ENCODE measurements at regions not wholly inside any gene's neighbourhood (a gene's known extent, or its start where the extent isn't known, plus 50 kb on each side); places are given as distances from the start of the nearest gene placed in this dataset.
"Not testable (repeated sequence)": the region's sequence is repeated elsewhere in the genome, so short reads cannot be mapped to it uniquely, and the experiment has no call there.

- DNase-seq = no peak
Observed at GRCh38 chr3:162525066-162525742, 1028.6 kb downstream of the OTOL1 start.

GRCh38 chr3:162525771-162526170, 1029.2 kb downstream of the OTOL1 start:
- no peak for DNase-seq

DNA sequence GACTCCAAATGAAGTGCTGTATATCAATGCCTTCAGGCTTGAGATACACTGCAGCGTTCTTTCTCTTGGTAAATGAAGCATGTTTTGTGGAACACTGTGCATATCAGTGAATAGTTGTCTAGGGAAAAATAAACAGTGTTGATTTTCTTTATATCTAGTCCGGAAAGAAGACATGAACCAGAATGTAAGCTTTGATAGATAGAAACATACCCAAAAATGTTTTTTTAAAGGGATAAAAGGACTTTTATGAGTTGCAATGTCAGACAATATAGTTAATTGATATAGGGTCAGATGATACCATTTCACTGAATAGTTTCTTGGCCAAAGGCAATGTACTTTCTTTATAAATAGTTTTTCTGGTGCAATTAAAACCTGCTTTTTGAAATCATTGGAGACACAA, 1037.8 kb downstream of the OTOL1 start:
- DNase-seq = no peak

GRCh38 chr3:162538491-162538890, 1041.9 kb downstream of the OTOL1 start:
- DNase-seq = no peak

GRCh38 chr3:162538906-162539305, 1042.3 kb downstream of the OTOL1 start:
- DNase-seq = no peak

- DNase-seq = no peak
Observed at GRCh38 chr3:162540421-162540820, 1043.8 kb downstream of the OTOL1 start.

- DNase-seq = no peak
Observed at GRCh38 chr3:162541923-162542322, 1045.3 kb downstream of the OTOL1 start.

GRCh38 chr3:162544246-162544645, 1047.6 kb downstream of the OTOL1 start:
- DNase-seq = no peak

DNA sequence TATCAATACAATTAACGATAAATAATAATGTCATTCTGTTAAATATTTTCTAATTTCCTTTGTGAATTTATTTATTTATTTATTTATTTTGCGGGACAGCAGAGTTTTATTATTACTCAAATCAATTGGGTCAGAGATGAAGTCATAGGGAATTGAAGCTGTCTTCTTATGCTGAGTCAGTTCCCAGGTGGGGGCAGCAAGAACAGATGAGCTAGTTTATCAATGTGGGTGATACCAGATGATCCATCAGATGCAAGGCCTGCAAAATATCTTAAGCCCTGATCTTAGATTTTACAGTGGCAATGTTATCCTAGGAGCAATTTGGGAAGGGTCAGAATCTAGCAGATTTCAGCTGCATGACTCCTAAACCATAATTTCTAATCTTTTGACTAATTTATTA, 1050.3 kb downstream of the OTOL1 start:
- peak in 1 of 56 donors; percentile 1 for DNase-seq

DNA sequence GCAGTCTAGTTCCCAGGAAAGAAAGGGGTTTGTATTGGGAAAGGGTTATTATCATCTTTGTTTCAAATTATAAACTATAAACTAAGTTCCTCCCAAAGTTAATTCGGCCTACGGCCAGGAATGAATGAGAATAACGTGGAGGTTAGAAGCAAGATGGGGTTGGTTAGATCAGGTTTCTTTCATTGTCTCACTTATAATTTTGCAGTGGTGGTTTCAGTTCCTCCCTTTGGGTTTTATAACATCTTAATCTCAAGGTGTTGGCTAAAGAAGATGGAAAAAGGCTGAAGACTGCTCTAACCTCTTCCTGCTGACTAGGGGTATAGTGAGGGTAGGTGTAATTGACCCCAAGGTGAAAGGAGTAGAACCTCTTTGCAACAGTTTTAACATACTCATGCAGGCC, 1050.7 kb downstream of the OTOL1 start:
- no peak for DNase-seq

- DNase-seq = no peak
Observed at GRCh38 chr3:162555761-162556160, 1059.2 kb downstream of the OTOL1 start.

GRCh38 chr3:162558016-162558415, 1061.4 kb downstream of the OTOL1 start:
- no peak for DNase-seq

- DNase-seq = no peak
Observed at GRCh38 chr3:162568706-162569105, 1072.1 kb downstream of the OTOL1 start.

DNA sequence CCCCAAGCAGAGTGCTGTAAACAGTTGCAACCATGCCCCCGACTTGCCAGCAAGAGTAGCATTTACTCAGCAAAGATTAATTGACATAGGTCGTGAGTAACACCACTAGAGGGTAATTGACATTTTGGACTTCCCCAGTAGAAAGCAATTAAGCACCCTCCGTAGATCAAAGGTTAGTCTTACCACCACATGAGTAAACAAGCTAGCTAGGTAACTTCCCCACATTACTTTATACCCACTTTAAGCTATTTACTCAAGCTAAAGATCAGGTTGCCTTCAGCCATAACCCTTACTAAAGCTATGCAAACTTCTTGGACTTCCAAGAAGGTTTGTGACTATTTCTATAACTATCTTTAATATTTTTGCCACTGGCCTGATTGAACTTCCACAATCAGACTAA, 1072.7 kb downstream of the OTOL1 start:
- DNase-seq = no peak

DNA sequence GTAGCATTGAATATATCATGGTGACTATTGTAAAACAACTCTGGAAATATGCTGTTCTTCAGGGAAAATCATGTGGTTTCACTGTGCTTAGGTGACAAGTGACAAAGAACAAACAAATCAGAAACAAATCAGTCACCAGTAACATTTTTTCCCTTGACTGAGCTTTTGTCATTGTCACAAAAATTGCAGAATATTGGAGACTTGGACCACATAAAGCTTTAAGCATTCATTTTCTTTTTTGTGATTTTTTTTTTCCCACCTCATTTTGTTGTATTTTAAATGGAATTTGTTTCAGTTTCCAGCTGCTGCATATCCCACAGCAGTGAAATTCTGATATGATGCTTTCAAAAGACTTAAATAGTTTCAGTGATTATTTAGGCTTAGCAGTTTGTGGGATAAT, 1088.4 kb downstream of the OTOL1 start:
- DNase-seq = no peak

GRCh38 chr3:162586591-162586990, 1090.0 kb downstream of the OTOL1 start:
- no peak for DNase-seq

- peak in 1 of 56 donors; percentile 9 for DNase-seq
Observed at GRCh38 chr3:162597226-162597625, 1100.6 kb downstream of the OTOL1 start.

DNA sequence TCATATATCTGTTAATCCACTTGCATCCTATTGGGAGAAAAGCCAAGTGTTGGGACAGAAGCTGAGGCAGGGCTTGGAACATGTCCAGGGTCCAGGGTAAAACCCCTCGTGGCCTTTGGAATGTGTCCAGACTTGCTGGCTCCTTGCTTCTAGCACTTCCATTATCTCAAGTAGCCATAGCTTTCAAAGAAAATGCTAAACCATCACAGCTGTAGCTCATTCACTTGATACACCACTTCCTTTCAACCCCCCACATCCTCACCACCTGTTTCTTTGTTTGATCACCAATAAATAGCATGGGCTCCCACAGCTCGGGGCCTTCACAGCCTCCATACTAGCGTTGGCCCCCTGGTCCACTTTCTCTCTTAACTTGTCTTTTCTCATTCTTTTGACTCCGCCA, 1101.9 kb downstream of the OTOL1 start:
- peak in 1 of 56 donors; percentile 16 for DNase-seq

DNA sequence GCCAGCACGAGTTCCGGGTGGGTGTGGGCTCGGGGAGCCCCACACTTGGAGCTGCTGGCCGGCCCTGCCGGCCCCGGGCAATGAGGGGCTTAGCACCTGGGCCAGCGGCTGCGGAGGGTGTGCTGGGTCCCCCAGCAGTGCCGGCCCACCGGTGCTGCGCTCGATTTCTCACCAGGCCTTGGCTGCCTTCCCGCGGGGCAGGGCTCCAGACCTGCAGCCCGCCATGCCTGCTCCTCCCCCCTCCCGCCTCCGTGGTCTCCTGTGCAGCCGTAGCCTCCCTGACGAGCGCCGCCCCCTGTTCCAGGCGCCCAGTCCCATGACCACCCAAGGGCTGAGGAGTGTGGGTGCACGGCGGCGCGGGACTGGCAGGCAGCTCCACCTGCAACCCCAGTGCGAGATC, 1103.1 kb downstream of the OTOL1 start:
- DNase-seq = not testable (repeated sequence)

GRCh38 chr3:162601101-162601670, 1104.6 kb downstream of the OTOL1 start:
- DNase-seq = no peak

DNA sequence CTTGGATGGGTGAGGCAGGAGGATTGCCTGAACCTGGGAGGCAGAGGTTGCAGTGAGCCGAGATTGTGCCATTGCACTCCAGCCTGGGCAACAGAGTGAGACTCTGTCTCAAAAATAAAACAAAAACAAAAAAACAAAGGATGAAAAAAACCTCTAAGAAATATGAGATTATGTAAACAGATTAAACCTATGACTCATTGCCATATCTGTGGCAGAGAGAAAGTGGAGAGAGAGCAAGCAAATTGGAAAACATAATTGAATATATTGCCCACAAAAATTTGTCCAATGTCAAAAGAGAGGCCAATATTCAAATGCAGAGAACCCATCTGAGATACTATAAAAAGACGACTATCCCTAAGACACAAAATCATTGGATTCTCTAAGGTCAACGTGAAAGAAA, 1106.0 kb downstream of the OTOL1 start:
- DNase-seq = no peak

DNA sequence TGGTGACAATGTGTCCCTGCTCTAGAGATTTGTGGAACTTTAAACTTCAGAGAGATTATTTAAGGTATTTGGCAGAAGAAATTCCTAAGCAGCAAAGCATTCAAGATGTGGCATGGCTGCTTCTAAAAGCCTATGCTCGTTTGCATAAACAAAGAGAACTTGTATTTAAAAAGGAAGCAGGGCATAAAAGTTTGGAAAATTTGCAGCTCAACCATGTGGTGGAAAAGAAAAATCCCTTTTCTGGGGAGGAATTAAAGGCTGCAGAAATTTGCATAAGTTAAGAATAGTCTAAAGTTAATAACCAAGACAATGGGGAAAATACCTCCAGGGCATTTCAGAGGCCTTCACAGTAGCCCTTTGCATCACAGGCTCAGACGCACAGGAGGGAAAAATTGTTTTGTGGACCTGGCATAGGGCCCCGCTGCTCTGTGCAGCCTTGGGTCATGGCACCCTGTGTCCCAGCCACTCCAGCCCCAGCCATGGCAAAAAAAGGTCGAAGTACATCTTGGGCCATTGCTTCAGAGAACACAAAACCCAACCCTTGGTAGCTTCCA, 1109.1 kb downstream of the OTOL1 start:
- DNase-seq = no peak

GRCh38 chr3:162610261-162610660, 1113.7 kb downstream of the OTOL1 start:
- no peak for DNase-seq

Data from nucleus accumbens (tissue), 56 donors.